HCT116 (cell line): ENCODE measurements at regions not wholly inside any gene's neighbourhood (a gene's known extent, or its start where the extent isn't known, plus 50 kb on each side); places are given as distances from the start of the nearest gene placed in this dataset.

Experiments used
- ATAC-seq: fragments of 200-7000 bp; cut with Tn5 transposase; 2 replicates; pipeline ENCODE4 v1.9.1; 2020; ENCODE audit warnings: mild to moderate bottlenecking, moderate library complexity
- BruUV-seq: library from RNA; stranded (reverse); fragments of 400-500 nt; replicated peaks from 2 replicates; lab custom pipeline; 2021; lab: Mats Ljungman, UMichigan
- CTCF ChIA-PET: fragments of 300-600 bp; sonication (Branson Sonifier 250); formaldehyde crosslinking; loops from one replicate; lab custom pipeline; 2021; ENCODE audit warnings: antibody characterized with exemption; lab: Charles Lee
- POLR2A ChIA-PET: fragments of 300-600, 350-600 bp; sonication (Branson Sonifier 250); formaldehyde crosslinking; loops from one replicate; lab custom pipeline; 2021; ENCODE audit warnings: antibody characterized with exemption; lab: Charles Lee
- RAD21 ChIA-PET, 2 experiments: fragments of 300-600 bp; sonication (Branson Sonifier 250); formaldehyde crosslinking; loops; one replicate each; lab custom pipeline; 2023; ENCODE audit warnings: low total read pairs in 2 of 2; ENCODE audit not compliant: uncharacterized antibody in 2 of 2, unreplicated experiment in 2 of 2, low non-redundant PET in 1 of 2; lab: Charles Lee
- DNase-seq: peaks from one replicate; pipeline ENCODE4 v3.0.0-alpha.2; 2010; ENCODE audit warnings: low read depth, low spot score
- H2AFZ ChIP-seq: fragments of 200-600 bp; shearing (Covaris generic), sonication (generic); 2 replicates; pipeline ENCODE4 v1.6.1; 2017; ENCODE audit warnings: low read depth, mixed run types, mixed read lengths, antibody characterized with exemption, low read length; ENCODE audit not compliant: poor library complexity, severe bottlenecking
- H3K27ac ChIP-seq: 2 replicates; pipeline ENCODE4 v1.5.1; 2012; ENCODE audit warnings: low read depth, low read length
- H3K27me3 ChIP-seq: fragments of 200-600 bp; sonication (generic); 2 replicates; pipeline ENCODE4 v1.6.1; 2016; ENCODE audit warnings: mixed run types, low read length, mixed read lengths; ENCODE audit not compliant: insufficient read depth
- H3K36me3 ChIP-seq, 2 experiments: fragments of 200-500 bp in 1 of 2; fragments of 200-600 bp in 1 of 2; sonication (Bioruptor generic) in 1 of 2; sonication (generic) in 1 of 2; 2 replicates each; pipeline versions ENCODE4 v1.5.1 to v1.6.1; 2014 to 2016; ENCODE audit warnings: low read length in 2 of 2, inconsistent platforms in 1 of 2, mixed read lengths in 1 of 2, mixed run types in 1 of 2; ENCODE audit not compliant: insufficient read depth in 2 of 2, control insufficient read depth in 1 of 2
- H3K4me1 ChIP-seq, 2 experiments: fragments of 200-600 bp in 1 of 2; sonication (generic) in 1 of 2; 2 replicates each; pipeline versions ENCODE4 v1.5.1 to v1.6.1; 2012 to 2017; ENCODE audit warnings: low read length in 2 of 2, inconsistent platforms in 1 of 2, mild to moderate bottlenecking in 1 of 2, mixed read lengths in 1 of 2, mixed run types in 1 of 2, moderate library complexity in 1 of 2; ENCODE audit not compliant: insufficient read depth in 2 of 2, control insufficient read depth in 1 of 2
- H3K4me2 ChIP-seq: fragments of 200-600 bp; sonication (generic); 2 replicates; pipeline ENCODE4 v1.6.1; 2017; ENCODE audit warnings: mixed run types, low read length, mixed read lengths
- H3K4me3 ChIP-seq, 2 experiments: fragments of 200-600 bp in 1 of 2; sonication (generic) in 1 of 2; replicated peaks in 1 of 2; 2 replicates each; pipeline ENCODE4 v1.5.1; 2011 to 2016; ENCODE audit warnings: low read length in 2 of 2, control low read depth in 1 of 2, low read depth in 1 of 2, mild to moderate bottlenecking in 1 of 2, mixed read lengths in 1 of 2, mixed run types in 1 of 2
- H3K79me2 ChIP-seq: fragments of 200-600 bp; sonication (generic); 2 replicates; pipeline ENCODE4 v1.6.1; 2017; ENCODE audit warnings: mild to moderate bottlenecking, mixed run types, low read length, moderate library complexity, mixed read lengths; ENCODE audit not compliant: insufficient read depth
- H3K9ac ChIP-seq: fragments of 200-600 bp; sonication (generic); 2 replicates; pipeline ENCODE4 v1.6.1; 2016; ENCODE audit warnings: low read length, mixed read lengths
- H3K9me2 ChIP-seq: fragments of 200-600 bp; sonication (generic), shearing (Covaris generic); 2 replicates; pipeline ENCODE4 v1.6.1; 2017; ENCODE audit warnings: mixed run types, mild to moderate bottlenecking, moderate library complexity; ENCODE audit not compliant: insufficient read depth
- H3K9me3 ChIP-seq, 2 experiments: fragments of 200-500 bp in 1 of 2; fragments of 200-600 bp in 1 of 2; sonication (Bioruptor generic) in 1 of 2; sonication (generic) in 1 of 2; 2 replicates each; pipeline ENCODE4 v1.6.1; 2014 to 2017; ENCODE audit warnings: low read length in 2 of 2, mixed read lengths in 2 of 2, inconsistent platforms in 1 of 2, low read depth in 1 of 2, mild to moderate bottlenecking in 1 of 2, mixed run types in 1 of 2, moderate library complexity in 1 of 2; ENCODE audit not compliant: control insufficient read depth in 1 of 2, insufficient read depth in 1 of 2
- H4K20me1 ChIP-seq: fragments of 200-600 bp; sonication (generic), shearing (Covaris generic); 2 replicates; pipeline ENCODE4 v1.6.1; 2017; ENCODE audit warnings: mixed run types, mild to moderate bottlenecking, moderate library complexity; ENCODE audit not compliant: insufficient read depth
- ATF3 ChIP-seq: IDR thresholded peaks from 2 replicates; pipeline ENCODE4 v1.6.1; 2012
- CBX3 ChIP-seq: IDR thresholded peaks from 2 replicates; pipeline ENCODE4 v1.6.1; 2012; ENCODE audit warnings: low read depth
- CTCF ChIP-seq, 3 experiments: fragments of 200-600 bp in 1 of 3; sonication (generic) in 1 of 3; IDR thresholded peaks in 2 of 3; conservative IDR thresholded peaks in 1 of 3; 2 replicates each; pipeline ENCODE4 v1.5.1; 2012 to 2017; ENCODE audit warnings: low read depth in 2 of 3, low read length in 2 of 3, antibody characterized with exemption in 1 of 3, borderline replicate concordance in 1 of 3, control low read depth in 1 of 3, mild to moderate bottlenecking in 1 of 3, mixed read lengths in 1 of 3, mixed run types in 1 of 3, moderate library complexity in 1 of 3; ENCODE audit not compliant: insufficient read depth in 1 of 3
- EGR1 ChIP-seq: IDR thresholded peaks from 2 replicates; pipeline ENCODE4 v1.6.1; 2012; ENCODE audit warnings: low read depth
- EZH2 ChIP-seq: fragments of 200-600 bp; sonication (generic); IDR thresholded peaks from 2 replicates; pipeline ENCODE4 v1.6.1; 2017; ENCODE audit warnings: antibody characterized with exemption, mixed run types
- EZH2phosphoT487 ChIP-seq: fragments of 200-600 bp; IDR thresholded peaks from 2 replicates; pipeline ENCODE4 v1.6.1; 2018; ENCODE audit warnings: antibody characterized with exemption, borderline replicate concordance
- POLR2A ChIP-seq: IDR thresholded peaks from 2 replicates; pipeline ENCODE4 v1.7.0; 2011; ENCODE audit warnings: borderline replicate concordance; ENCODE audit not compliant: insufficient read depth, insufficient read length; ENCODE audit errors: extremely low read depth
- POLR2AphosphoS5 ChIP-seq: IDR thresholded peaks from 2 replicates; pipeline ENCODE4 v1.6.1; 2011; ENCODE audit warnings: mild to moderate bottlenecking, low read depth, low read length, moderate library complexity
- RAD21 ChIP-seq: IDR thresholded peaks from 2 replicates; pipeline ENCODE4 v1.6.1; 2012; ENCODE audit warnings: low read depth, mild to moderate bottlenecking
- SIN3A ChIP-seq: IDR thresholded peaks from 2 replicates; pipeline ENCODE4 v1.6.1; 2012; ENCODE audit warnings: low read depth
- SP1 ChIP-seq: IDR thresholded peaks from 2 replicates; pipeline ENCODE4 v1.6.1; 2012; ENCODE audit warnings: low read depth
- SRF ChIP-seq: IDR thresholded peaks from 2 replicates; pipeline ENCODE4 v1.6.1; 2012; ENCODE audit warnings: low read depth
- TCF7L2 ChIP-seq: IDR thresholded peaks from 2 replicates; pipeline ENCODE4 v1.7.0; 2011; ENCODE audit warnings: borderline replicate concordance, inconsistent platforms; ENCODE audit not compliant: insufficient read depth, insufficient read length; ENCODE audit errors: extremely low read depth
- YY1 ChIP-seq: IDR thresholded peaks from 2 replicates; pipeline ENCODE4 v1.6.1; 2011; ENCODE audit warnings: low read length, low read depth, moderate library complexity, mild to moderate bottlenecking; ENCODE audit not compliant: insufficient replicate concordance; ENCODE audit errors: extremely low read depth
- ZFX ChIP-seq: fragments of 450-650 bp; IDR thresholded peaks from 2 replicates; pipeline ENCODE4 v1.6.1; 2017
- ZNF274 ChIP-seq: fragments of 200-500 bp; sonication (Bioruptor generic); IDR thresholded peaks from 2 replicates; pipeline ENCODE4 v1.6.1; 2014; ENCODE audit warnings: mild to moderate bottlenecking, low read depth, low read length, inconsistent platforms
- intact Hi-C: fragments of 100-400 bp; cut with micrococcal nuclease; formaldehyde crosslinking; loops from 2 replicates; pipeline ENCODE4 v1.10.0; 2022
- TF ChIP-seq, protein P1 (sequence below): IDR thresholded peaks from 2 replicates; pipeline ENCODE4 v1.6.1; 2011; ENCODE audit warnings: mild to moderate bottlenecking, low read length, moderate library complexity; ENCODE audit not compliant: insufficient replicate concordance; ENCODE audit errors: extremely low read depth

- TF ChIP-seq, protein P1, sequence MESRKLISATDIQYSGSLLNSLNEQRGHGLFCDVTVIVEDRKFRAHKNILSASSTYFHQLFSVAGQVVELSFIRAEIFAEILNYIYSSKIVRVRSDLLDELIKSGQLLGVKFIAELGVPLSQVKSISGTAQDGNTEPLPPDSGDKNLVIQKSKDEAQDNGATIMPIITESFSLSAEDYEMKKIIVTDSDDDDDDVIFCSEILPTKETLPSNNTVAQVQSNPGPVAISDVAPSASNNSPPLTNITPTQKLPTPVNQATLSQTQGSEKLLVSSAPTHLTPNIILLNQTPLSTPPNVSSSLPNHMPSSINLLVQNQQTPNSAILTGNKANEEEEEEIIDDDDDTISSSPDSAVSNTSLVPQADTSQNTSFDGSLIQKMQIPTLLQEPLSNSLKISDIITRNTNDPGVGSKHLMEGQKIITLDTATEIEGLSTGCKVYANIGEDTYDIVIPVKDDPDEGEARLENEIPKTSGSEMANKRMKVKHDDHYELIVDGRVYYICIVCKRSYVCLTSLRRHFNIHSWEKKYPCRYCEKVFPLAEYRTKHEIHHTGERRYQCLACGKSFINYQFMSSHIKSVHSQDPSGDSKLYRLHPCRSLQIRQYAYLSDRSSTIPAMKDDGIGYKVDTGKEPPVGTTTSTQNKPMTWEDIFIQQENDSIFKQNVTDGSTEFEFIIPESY = no peak
- TF ChIP-seq CBX3 (no peak), SIN3A (no peak), ZFX (no peak), POLR2AphosphoS5 (no peak)
These were observed 290.4 kb upstream of the NR4A3 start (continued) for GRCh38 chr9:99531313-99531712.

DNA sequence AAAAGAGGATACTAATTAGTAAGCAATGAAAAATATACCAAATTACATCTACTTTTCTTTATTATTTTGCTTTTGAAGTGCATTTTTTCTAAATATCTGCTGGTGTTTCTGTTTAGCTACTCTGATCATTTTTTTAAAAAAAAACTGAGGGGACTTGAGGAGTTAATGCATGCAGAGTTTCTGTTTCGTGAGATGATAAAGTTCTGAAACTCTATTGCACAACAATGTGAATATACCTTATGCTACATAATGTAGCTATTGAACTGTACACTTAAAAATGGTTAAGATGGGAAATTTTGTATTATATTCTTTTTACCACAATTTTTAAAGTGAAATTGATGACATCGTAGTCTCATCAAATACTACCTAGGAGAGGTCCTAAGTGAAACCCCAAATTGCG lies 288.3 kb upstream of the NR4A3 start:
- POLR2A ChIA-PET = no interaction called here
- intact Hi-C loops = no loop called here
- TF ChIP-seq EZH2 = no peak
- TF ChIP-seq POLR2A = no peak
- TF ChIP-seq ATF3 = no peak
- no peak for TF ChIP-seq RAD21
- no peak for TF ChIP-seq TCF7L2
- no peak for TF ChIP-seq POLR2AphosphoS5
- no peak for TF ChIP-seq SP1
- TF ChIP-seq ZNF274 = no peak
- no peak for TF ChIP-seq SIN3A
- TF ChIP-seq YY1 = no peak
- no peak for TF ChIP-seq SRF
- no peak for TF ChIP-seq EGR1
- no peak for TF ChIP-seq EZH2phosphoT487
- TF ChIP-seq, protein P1 = no peak
- TF ChIP-seq CTCF (IDR thresholded peaks at IDR 0.05 in 2 of 3, conservative IDR thresholded peaks at IDR 0.05 in 1 of 3; ENCODE audit: borderline replicate concordance in 1 of 3, insufficient read depth in 1 of 3, low read depth in 2 of 3, low read length in 2 of 3) = no peak
- TF ChIP-seq CBX3 = no peak

More for the DNA sequence above, 288.3 kb upstream of the NR4A3 start:
- no TSS peak for BruUV-seq
- H3K4me2 ChIP-seq = no peak overlapping the region
- no peak overlapping the region for H3K27ac ChIP-seq
- DNase-seq = no peak
- no peak overlapping the region for H2AFZ ChIP-seq
- no peaks in the 10 kb centered on the region for H4K20me1 ChIP-seq
- no peaks in the 10 kb centered on the region for H3K9me2 ChIP-seq
- no peaks in the 10 kb centered on the region for H3K36me3 ChIP-seq
- no peak overlapping the region for H3K4me3 ChIP-seq
- ChIA-PET CTCF (no interaction called here), RAD21 (no interaction called here)
- H3K9me3 ChIP-seq = no peaks in the 10 kb centered on the region
- 0 out of 2 replicates have a peak, but pooled peaks cover 3% of the 10 kb centered on the region for H3K27me3 ChIP-seq
- no peak overlapping the region for H3K9ac ChIP-seq
- no peak for ATAC-seq
- H3K4me1 ChIP-seq = no peaks in the 10 kb centered on the region
- H3K79me2 ChIP-seq = no peaks in the 10 kb centered on the region
